Stomach (tissue), 8 donors: ENCODE measurements at regions not wholly inside any gene's neighbourhood (a gene's known extent, or its start where the extent isn't known, plus 50 kb on each side); places are given as distances from the start of the nearest gene placed in this dataset.

Experiments
- DNase-seq, 2 donors: peaks; one replicate each; pipeline versions ENCODE4 v3.0.0 to v3.0.0-alpha.2; 2013 to 2019
- H3K27ac ChIP-seq, 5 donors: fragments of 200-600 bp in 4 of 5; sonication (generic) in 4 of 5; one replicate each; pipeline ENCODE4 v1.5.1; 2013 to 2019; ENCODE audit warnings: mild to moderate bottlenecking in 1 of 5, moderate library complexity in 1 of 5
- H3K27me3 ChIP-seq, 3 donors: fragments of 200-600 bp; sonication (generic); one replicate each; pipeline ENCODE4 v1.5.1; 2017 to 2019; ENCODE audit warnings: mixed run types in 1 of 3
- H3K36me3 ChIP-seq, 4 donors: fragments of 200-600 bp; sonication (generic); 1 replicate in 3 of 4; 2 replicates in 1 of 4; pipeline ENCODE4 v1.5.1; 2016 to 2019
- H3K4me1 ChIP-seq, 4 donors: fragments of 200-600 bp; sonication (generic); one replicate each; pipeline ENCODE4 v1.5.1; 2016 to 2019
- H3K4me3 ChIP-seq, 4 donors: fragments of 200-600 bp; sonication (generic) in 3 of 4; one replicate each; pipeline ENCODE4 v1.5.1; 2016 to 2019; ENCODE audit warnings: mild to moderate bottlenecking in 1 of 4
- H3K9me3 ChIP-seq, 4 donors: fragments of 200-600 bp; sonication (generic); one replicate each; pipeline ENCODE4 v1.5.1; 2016 to 2019
- CTCF ChIP-seq, 7 experiments: fragments of 450-650 bp in 4 of 7; fragments of 200-600 bp in 3 of 7; sonication (generic) in 3 of 7; IDR thresholded peaks; one replicate each; pipeline ENCODE4 v1.5.1; 2016 to 2019; ENCODE audit warnings: antibody characterized with exemption in 7 of 7, control low read depth in 2 of 7, mild to moderate bottlenecking in 1 of 7
- EP300 ChIP-seq: sonication (generic); formaldehyde crosslinking; IDR thresholded peaks from one replicate; pipeline ENCODE4 v1.6.1; 2017; ENCODE audit warnings: antibody characterized with exemption
- POLR2A ChIP-seq, 4 donors: fragments of 450-650 bp; IDR thresholded peaks; one replicate each; pipeline ENCODE4 v1.6.1; 2016; ENCODE audit warnings: antibody characterized with exemption in 4 of 4, control low read depth in 2 of 4, mild to moderate bottlenecking in 1 of 4, moderate library complexity in 1 of 4
- POLR2AphosphoS5 ChIP-seq, 3 donors: sonication (generic); formaldehyde crosslinking; IDR thresholded peaks; one replicate each; pipeline ENCODE4 v1.6.1; 2016; ENCODE audit warnings: antibody characterized with exemption in 3 of 3
- WGBS, 5 donors: extraction: QIAGEN DNeasy Blood & Tissue Kit in 3 of 5; methylation state at CpG; one replicate each; pipeline versions ENCODE4 v1.1.5 to v1.1.7; 2013 to 2018; 5-methylcytosine and 5-hydroxymethylcytosine counted together
- intact Hi-C: fragments of 100-400 bp; cut with DNase I; formaldehyde crosslinking; loops from one replicate; pipeline ENCODE4 v1.15.1; 2023; ENCODE audit warnings: low total_unique reads
- donor health status: healthy with polysubstance abuse.
- donor health status: Bipolar disorder and iron deficiency.
- donor health status: healthy.

GRCh38 chr2:234858145-234858544 is 93.7 kb upstream of the SH3BP4 start:
- no peak for TF ChIP-seq POLR2A (IDR thresholded peaks at IDR 0.05)
- no peak for TF ChIP-seq EP300
- TF ChIP-seq POLR2AphosphoS5 (IDR thresholded peaks at IDR 0.05) = no peak
- TF ChIP-seq CTCF (IDR thresholded peaks at IDR 0.05) = no peak
- Histone ChIP-seq H3K36me3 (no peaks in the 10 kb centered on the region), H3K27ac (no peak overlapping the region), H3K27me3 (no peaks in the 10 kb centered on the region), H3K4me3 (no peak overlapping the region), H3K9me3 (peaks cover 0 to 7% (median 2%) of the 10 kb centered on the region in 4 donors), H3K4me1 (peaks cover 0 to 6% (median 0%) of the 10 kb centered on the region in 4 donors)
- intact Hi-C loops = no loop called here
- no peak for DNase-seq
- WGBS, 5 donors = 70 to 87% (median 78%) methylated on average over 7 of the region's 7 CpGs

GRCh38 chr2:234853729-234854128 is 98.1 kb upstream of the SH3BP4 start:
- Histone ChIP-seq H3K4me3 (no peak overlapping the region), H3K36me3 (no peaks in the 10 kb centered on the region), H3K27ac (no peak overlapping the region), H3K4me1 (no peaks in the 10 kb centered on the region), H3K9me3 (peaks cover 0 to 7% (median 2%) of the 10 kb centered on the region in 4 donors), H3K27me3 (no peaks in the 10 kb centered on the region)
- intact Hi-C loops = no loop called here
- TF ChIP-seq CTCF (IDR thresholded peaks at IDR 0.05) (no peak), POLR2AphosphoS5 (IDR thresholded peaks at IDR 0.05) (no peak), EP300 (no peak), POLR2A (IDR thresholded peaks at IDR 0.05) (no peak)
- DNase-seq = no peak
- WGBS, 5 donors = 71 to 87% (median 82%) methylated on average over 2 of the region's 2 CpGs

GRCh38 chr2:234852941-234853340 is 98.9 kb upstream of the SH3BP4 start:
- no peak overlapping the region for H3K27ac ChIP-seq
- DNase-seq = no peak
- no peaks in the 10 kb centered on the region for H3K27me3 ChIP-seq
- H3K4me1 ChIP-seq = no peaks in the 10 kb centered on the region
- H3K36me3 ChIP-seq = no peaks in the 10 kb centered on the region
- no peak for TF ChIP-seq CTCF (IDR thresholded peaks at IDR 0.05)
- TF ChIP-seq EP300 = no peak
- TF ChIP-seq POLR2AphosphoS5 (IDR thresholded peaks at IDR 0.05) = no peak
- no peak for TF ChIP-seq POLR2A (IDR thresholded peaks at IDR 0.05)
- intact Hi-C loops = no loop called here
- no peak overlapping the region for H3K4me3 ChIP-seq
- peaks cover 0 to 7% (median 2%) of the 10 kb centered on the region in 4 donors for H3K9me3 ChIP-seq
- 83 to 96% (median 87%) methylated on average over 5 of the region's 5 CpGs for WGBS, 5 donors

GRCh38 chr2:234852035-234852434 is 99.8 kb upstream of the SH3BP4 start:
- intact Hi-C loops = no loop called here
- H3K9me3 ChIP-seq = peaks cover 0 to 7% (median 2%) of the 10 kb centered on the region in 4 donors
- H3K4me1 ChIP-seq = no peaks in the 10 kb centered on the region
- no peak overlapping the region for H3K27ac ChIP-seq
- peaks cover 0 to 5% (median 0%) of the 10 kb centered on the region in 3 donors for H3K27me3 ChIP-seq
- DNase-seq = no peak
- no peak overlapping the region for H3K4me3 ChIP-seq
- WGBS, 5 donors = 30 to 97% (median 86%) methylated on average over 1 of the region's 1 CpG
- no peaks in the 10 kb centered on the region for H3K36me3 ChIP-seq
- TF ChIP-seq EP300 = no peak
- no peak for TF ChIP-seq POLR2A (IDR thresholded peaks at IDR 0.05)
- no peak for TF ChIP-seq CTCF (IDR thresholded peaks at IDR 0.05)
- no peak for TF ChIP-seq POLR2AphosphoS5 (IDR thresholded peaks at IDR 0.05)
